Stimulated activated CD4-positive, alpha-beta T cell treated with anti-CD3 and anti-CD28 coated beads, TNF-alpha, amount 100 ng/mL, for 1 hour (primary cell): ENCODE measurements at regions not wholly inside any gene's neighbourhood (a gene's known extent, or its start where the extent isn't known, plus 50 kb on each side); places are given as distances from the start of the nearest gene placed in this dataset.

ENCODE experiments used
- DNase-seq, 3 donors: peaks; one replicate each; pipeline ENCODE4 v3.0.0-alpha.2; 2020; ENCODE audit warnings: low read depth in 3 of 3, low spot score in 1 of 3

DNA sequence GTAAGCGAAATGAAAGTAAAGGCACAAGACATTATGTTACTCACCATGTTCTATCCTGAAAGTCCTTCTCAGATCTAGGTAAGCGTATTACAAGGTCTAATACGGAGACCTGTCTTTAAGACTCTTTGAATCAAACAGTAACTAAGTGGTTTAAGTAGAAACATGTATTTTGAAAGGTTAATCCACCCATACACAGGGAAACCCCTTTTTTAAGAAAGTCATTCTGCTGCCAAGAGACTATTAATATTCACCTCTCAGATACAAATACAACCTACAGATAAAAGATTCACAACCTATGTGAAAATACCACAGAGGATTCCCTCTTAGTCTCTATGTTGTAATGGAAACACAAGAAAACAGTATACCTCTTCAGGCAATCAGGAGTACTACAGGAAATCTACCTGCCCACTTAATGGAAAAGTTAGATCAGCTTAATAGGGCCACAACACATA is 63.2 kb upstream of the TNIP3 start:
- DNase-seq = no peak

DNA sequence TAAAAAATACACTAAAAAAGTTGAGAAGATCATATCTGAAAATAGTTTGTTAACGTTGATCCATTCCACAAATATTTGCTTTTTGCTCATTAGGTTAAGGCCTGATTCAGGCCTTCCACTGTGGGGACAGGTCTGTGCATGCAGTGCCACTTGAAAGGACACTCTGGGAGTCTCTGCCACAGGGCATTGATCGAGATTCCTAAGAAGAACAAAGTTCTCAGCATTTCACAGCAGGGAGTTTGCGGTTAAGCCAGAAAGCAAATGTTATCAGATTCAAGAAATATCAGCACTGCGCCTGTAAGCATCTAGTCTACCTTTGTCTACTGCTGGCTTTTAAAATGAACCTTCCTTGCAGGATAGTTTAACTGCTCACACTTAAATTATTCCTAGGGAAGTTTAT is 62.2 kb upstream of the TNIP3 start:
- DNase-seq = no peak

DNA sequence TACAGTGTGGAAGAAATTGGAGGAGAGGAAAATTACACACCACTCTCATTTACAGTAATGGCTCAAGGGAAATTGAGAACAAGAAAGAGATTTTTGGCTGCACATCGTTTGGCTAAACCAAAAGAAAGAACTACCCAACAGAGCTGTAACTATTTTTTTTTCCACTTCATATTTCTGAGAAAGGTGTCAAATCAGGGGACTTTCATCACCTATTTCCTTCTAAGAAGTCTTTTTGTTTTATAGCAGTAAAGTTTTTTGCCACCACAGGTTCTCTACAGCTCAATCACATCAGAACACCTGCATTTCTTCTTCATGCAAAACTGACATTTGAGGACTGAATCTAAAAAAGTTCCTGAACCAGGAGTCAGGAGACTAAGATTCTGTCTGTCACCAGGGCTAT is 57.5 kb upstream of the TNIP3 start:
- no peak for DNase-seq

DNA sequence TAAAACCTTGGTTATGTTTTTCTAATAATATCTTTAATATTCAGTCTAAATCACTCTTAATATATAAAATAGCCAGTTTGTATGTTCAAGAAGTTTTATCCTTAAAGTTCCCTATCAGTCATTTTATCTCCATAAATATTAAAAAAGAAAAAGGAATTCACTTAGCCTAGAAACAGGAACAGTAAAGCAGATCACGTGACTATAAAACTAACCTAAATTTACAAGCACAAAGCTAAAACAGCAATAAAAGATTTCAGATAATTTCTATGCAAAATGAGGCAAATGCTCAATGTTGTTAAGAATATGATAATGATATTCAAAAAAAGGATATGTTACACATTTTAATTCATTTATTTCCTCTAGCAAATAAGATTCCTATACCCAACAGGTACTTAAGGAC is 57.1 kb upstream of the TNIP3 start:
- DNase-seq = no peak

DNA sequence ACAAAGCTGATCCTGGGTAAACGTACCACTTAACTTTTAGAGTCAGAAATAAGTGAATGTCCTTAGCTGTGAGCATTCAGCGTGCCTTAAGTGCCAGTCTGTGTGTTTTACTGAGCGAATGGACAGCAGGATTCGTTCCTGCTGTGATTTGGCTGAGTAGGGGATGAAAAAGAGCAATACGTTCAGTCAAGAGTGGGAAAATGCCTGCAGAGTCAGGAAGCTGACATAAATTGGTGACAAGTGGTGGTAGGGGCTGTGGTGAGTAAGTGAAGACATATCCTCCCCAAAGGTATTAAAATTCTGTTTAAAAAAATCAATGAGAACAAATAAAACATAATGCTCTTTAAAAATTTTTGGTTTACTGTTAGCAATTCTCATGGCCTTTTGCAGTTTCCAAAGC is 56.6 kb upstream of the TNIP3 start:
- DNase-seq = no peak

DNA sequence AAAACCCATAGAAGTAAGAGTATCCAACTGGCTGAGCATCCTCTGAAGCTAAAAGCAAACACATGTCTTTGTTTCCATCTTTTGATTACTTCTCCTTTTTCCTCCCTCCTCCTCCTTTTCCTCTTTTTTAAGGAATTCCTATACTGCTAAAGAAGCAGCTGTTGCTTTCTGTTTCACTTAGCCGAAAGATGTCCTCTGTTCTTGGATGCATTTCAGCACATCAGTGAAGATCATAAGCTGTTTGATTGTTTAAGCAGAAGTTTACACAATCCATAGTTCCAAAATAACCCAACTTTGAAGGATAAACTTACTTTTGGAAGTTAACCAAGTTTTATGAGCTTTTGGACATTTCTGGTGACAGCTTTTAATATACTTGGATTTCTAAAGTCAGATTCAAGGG is 55.1 kb upstream of the TNIP3 start:
- DNase-seq = no peak

DNA sequence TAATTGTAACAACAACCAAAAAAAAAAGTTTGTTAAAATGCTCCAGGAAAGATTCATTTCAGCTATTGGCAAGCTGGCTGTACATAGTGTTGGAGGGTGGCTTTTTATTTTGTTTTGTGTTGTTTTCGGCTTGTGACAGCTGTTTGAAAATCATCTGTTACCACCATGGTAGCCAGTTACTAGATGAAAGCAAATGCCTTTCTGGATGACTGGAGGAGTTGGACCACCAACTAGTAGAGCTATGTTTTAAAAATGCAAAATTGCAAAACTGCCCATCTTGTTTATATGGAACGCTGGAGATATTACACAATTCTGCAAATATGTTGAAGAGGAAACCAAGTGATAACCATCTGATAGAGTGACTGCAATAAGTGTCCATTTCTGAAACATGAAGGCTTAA is 53.2 kb upstream of the TNIP3 start:
- DNase-seq = no peak

DNA sequence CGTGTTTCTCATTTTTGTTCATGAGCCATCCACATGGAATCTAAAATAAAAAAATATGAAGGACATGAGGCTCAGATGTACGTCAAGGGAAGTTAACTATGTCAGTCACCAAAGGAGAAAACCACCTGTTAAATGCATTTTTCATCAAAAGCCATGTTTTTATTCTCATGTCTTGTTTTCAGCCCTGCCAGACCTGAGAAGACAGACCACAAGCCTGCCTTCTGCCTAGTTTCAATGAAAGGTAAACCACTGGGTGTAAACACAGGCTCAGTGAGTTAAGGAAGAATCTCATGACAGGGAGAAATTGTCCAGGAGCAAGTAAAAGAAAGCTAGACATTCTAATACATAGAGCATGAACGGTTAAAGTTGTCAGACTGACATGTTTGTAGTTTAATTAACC is 52.3 kb upstream of the TNIP3 start:
- no peak for DNase-seq

DNA sequence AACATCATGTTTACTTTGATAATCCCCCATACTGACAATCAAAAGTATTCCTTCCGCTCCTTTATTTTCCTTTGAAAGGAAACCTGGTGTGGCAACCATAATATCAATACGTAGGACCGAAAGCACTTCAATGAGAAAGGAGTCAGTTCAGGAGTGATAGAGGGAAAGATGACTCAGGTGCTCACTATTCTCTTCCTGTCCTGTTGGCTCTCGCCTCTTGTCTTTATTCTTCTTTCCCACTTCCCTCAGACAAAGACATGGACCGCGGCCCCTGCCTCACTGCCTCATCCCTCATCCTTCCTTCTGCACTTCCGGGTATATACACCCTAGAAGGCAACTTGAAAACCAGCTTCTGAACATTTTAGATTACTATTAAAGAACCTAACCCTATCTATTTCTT is 49.8 kb upstream of the TNIP3 start:
- DNase-seq = no peak
